ENCODE measurements at regions not wholly inside any gene's neighbourhood (a gene's known extent, or its start where the extent isn't known, plus 50 kb on each side); places are given as distances from the start of the nearest gene placed in this dataset.

- no peak for DNase-seq (ENCODE audit: low read depth)
Observed at GRCh38 chr3:182464513-182465145, 328.7 kb upstream of the ATP11B start.

- DNase-seq (ENCODE audit: low read depth), result no peak
Observed at GRCh38 chr3:182465301-182466185, 327.8 kb upstream of the ATP11B start.

GRCh38 chr3:182469086-182469485 lies 324.2 kb upstream of the ATP11B start:
- no peak for DNase-seq (ENCODE audit: low read depth)

- DNase-seq (ENCODE audit: low read depth), result no peak
Observed at GRCh38 chr3:182470187-182470586, 323.1 kb upstream of the ATP11B start.

GRCh38 chr3:182473191-182473710 lies 320.1 kb upstream of the ATP11B start:
- DNase-seq (ENCODE audit: low read depth), result no peak

- no peak for DNase-seq (ENCODE audit: low read depth)
Observed at GRCh38 chr3:182478369-182478768, 314.9 kb upstream of the ATP11B start.

GRCh38 chr3:182479419-182480336 lies 313.6 kb upstream of the ATP11B start:
- no peak for DNase-seq (ENCODE audit: low read depth)

- DNase-seq (ENCODE audit: low read depth), result no peak
Observed at GRCh38 chr3:182482705-182483104, 310.6 kb upstream of the ATP11B start.

GRCh38 chr3:182484682-182485081 lies 308.6 kb upstream of the ATP11B start:
- no peak for DNase-seq (ENCODE audit: low read depth)

GRCh38 chr3:182485301-182485700 lies 308.0 kb upstream of the ATP11B start:
- DNase-seq (ENCODE audit: low read depth), result no peak

- no peak for DNase-seq (ENCODE audit: low read depth)
Observed at GRCh38 chr3:182486463-182486862, 306.8 kb upstream of the ATP11B start.

- DNase-seq (ENCODE audit: low read depth), result no peak
Observed at GRCh38 chr3:182487143-182487542, 306.2 kb upstream of the ATP11B start.

GRCh38 chr3:182487611-182488010 lies 305.7 kb upstream of the ATP11B start:
- DNase-seq (ENCODE audit: low read depth), result no peak

- DNase-seq (ENCODE audit: low read depth), result no peak
Observed at GRCh38 chr3:182490596-182491491, 302.5 kb upstream of the ATP11B start.

- no peak for DNase-seq (ENCODE audit: low read depth)
Observed at GRCh38 chr3:182491577-182491976, 301.7 kb upstream of the ATP11B start.

GRCh38 chr3:182492536-182492935 lies 300.8 kb upstream of the ATP11B start:
- DNase-seq (ENCODE audit: low read depth), result no peak

GRCh38 chr3:182500289-182500688 lies 293.0 kb upstream of the ATP11B start:
- DNase-seq (ENCODE audit: low read depth), result no peak

- no peak for DNase-seq (ENCODE audit: low read depth)
Observed at GRCh38 chr3:182501856-182502255, 291.4 kb upstream of the ATP11B start.

- DNase-seq (ENCODE audit: low read depth), result no peak
Observed at GRCh38 chr3:182503401-182503800, 289.9 kb upstream of the ATP11B start.

- DNase-seq (ENCODE audit: low read depth), result no peak
Observed at GRCh38 chr3:182508919-182509711, 284.2 kb upstream of the ATP11B start.

Data from fibroblast of gingiva (primary cell).